Mammary epithelial cell (primary cell): ENCODE measurements at regions not wholly inside any gene's neighbourhood (a gene's known extent, or its start where the extent isn't known, plus 50 kb on each side); places are given as distances from the start of the nearest gene placed in this dataset.

Source experiments
- EZH2 ChIP-seq: IDR thresholded peaks from 2 replicates; pipeline ENCODE4 v1.6.1; 2012; ENCODE audit warnings: low read length, inconsistent platforms, borderline replicate concordance
- TF ChIP-seq, protein P1 (sequence below), 2 donors: IDR thresholded peaks in 1 of 2; conservative IDR thresholded peaks in 1 of 2; 2 replicates each; pipeline ENCODE4 v1.5.1; 2011 to 2012; ENCODE audit warnings: inconsistent platforms in 2 of 2, low read length in 2 of 2, mild to moderate bottlenecking in 2 of 2, control low read depth in 1 of 2, low read depth in 1 of 2; ENCODE audit not compliant: insufficient read depth in 1 of 2; ENCODE audit errors: extremely low read depth in 1 of 2

DNA sequence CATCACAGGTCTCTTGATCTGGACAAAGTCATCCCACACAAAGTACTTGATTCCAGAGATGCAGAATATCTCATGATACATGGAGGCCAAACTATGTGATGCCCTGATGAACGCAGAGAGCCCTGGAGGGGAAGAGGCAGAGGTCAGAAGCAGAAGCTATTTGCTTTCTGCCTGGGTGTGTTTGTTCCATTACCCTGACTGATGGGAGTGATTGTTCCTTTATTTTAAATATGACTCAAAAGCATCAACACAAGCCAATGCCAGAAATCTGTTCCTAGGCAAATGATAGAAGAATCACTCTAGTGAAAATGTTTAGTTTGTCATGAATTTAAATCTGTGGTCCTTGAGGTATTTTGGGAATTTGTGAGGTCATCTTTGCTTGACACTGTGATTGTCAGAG lies 54.7 kb upstream of the GGTLC1 start:
- TF ChIP-seq, protein P1, sequence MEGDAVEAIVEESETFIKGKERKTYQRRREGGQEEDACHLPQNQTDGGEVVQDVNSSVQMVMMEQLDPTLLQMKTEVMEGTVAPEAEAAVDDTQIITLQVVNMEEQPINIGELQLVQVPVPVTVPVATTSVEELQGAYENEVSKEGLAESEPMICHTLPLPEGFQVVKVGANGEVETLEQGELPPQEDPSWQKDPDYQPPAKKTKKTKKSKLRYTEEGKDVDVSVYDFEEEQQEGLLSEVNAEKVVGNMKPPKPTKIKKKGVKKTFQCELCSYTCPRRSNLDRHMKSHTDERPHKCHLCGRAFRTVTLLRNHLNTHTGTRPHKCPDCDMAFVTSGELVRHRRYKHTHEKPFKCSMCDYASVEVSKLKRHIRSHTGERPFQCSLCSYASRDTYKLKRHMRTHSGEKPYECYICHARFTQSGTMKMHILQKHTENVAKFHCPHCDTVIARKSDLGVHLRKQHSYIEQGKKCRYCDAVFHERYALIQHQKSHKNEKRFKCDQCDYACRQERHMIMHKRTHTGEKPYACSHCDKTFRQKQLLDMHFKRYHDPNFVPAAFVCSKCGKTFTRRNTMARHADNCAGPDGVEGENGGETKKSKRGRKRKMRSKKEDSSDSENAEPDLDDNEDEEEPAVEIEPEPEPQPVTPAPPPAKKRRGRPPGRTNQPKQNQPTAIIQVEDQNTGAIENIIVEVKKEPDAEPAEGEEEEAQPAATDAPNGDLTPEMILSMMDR (conservative IDR thresholded peaks at IDR 0.05 in 1 of 2, IDR thresholded peaks at IDR 0.05 in 1 of 2; ENCODE audit: extremely low read depth in 1 of 2, insufficient read depth in 1 of 2, low read depth in 1 of 2, low read length in 2 of 2): no peak
- TF ChIP-seq EZH2: no peak
